Stimulated activated CD8-positive, alpha-beta memory T cell treated with anti-CD3 and anti-CD28 coated beads, Interleukin-2, amount 100 ng/mL, for 48 hours (primary cell): ENCODE measurements at regions not wholly inside any gene's neighbourhood (a gene's known extent, or its start where the extent isn't known, plus 50 kb on each side); places are given as distances from the start of the nearest gene placed in this dataset.
A peak's percentile ranks its signal among the peaks of the same experiment; 100 is the strongest.

ENCODE experiments used
- DNase-seq, 2 donors: peaks; one replicate each; pipeline ENCODE4 v3.0.0-alpha.2; 2020; ENCODE audit warnings: low read depth in 2 of 2

GRCh38 chr2:199707593-199708185 lies 143.3 kb downstream of the FTCDNL1 start:
- no peak for DNase-seq

DNA sequence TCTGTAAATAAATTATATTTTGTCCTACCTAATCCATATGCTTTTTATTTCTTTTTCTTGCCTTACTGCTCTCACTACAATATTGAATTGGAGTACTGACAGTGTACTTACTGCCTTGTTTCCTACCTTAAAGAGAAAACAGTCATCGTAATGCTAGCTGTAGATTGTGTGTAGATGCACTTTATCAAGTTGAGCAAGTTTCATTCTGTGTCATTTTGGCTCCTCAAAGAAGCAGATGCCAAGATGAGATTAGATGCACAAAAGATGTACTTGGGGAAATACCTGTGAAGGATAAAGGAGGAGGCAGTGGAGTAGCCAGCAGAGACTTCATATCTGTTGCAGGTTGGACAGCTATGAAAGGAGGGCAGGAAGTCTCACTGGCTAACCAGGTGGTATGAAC lies 145.5 kb downstream of the FTCDNL1 start:
- DNase-seq: no peak

DNA sequence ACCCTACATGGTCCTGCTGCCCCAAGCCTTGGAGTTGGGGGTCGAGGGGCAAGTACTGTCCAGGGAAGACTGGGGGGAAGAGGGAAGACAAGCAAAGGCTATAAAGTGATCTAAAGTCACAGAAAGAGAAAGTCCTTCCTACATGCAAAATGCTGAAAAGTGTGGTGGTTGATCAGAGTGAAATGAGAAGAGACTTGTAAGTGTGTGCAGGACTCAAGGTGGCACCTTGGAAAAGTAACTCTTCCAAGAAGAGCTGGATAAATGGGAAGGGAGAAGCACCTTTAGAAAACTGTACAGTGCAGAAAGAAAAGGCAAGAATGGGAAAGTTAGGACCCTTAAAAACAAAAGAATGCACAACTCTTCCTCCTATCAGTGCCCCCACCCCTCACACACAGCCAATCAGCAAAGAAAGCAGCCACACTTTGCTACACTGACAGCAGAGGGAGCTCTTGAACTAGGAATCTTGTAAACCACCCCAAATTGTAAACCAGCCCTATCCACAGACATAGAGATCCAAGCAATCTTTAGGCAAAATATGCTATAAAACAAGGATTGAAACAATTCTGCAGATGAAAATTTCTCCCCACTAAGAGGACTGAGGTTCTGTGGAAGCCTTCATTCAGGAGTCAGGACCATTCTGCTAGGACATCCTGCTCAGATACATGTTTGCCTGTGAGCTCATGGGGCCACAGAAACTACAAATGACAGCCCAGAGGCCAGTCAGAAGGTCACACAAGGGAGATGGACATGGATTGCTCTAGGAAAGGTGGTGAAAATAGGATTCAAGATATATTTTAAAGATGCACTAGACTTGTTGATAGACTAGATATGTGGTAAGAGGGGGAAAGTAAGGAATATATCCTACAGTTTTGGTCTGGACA lies 146.4 kb downstream of the FTCDNL1 start:
- no peak for DNase-seq

DNA sequence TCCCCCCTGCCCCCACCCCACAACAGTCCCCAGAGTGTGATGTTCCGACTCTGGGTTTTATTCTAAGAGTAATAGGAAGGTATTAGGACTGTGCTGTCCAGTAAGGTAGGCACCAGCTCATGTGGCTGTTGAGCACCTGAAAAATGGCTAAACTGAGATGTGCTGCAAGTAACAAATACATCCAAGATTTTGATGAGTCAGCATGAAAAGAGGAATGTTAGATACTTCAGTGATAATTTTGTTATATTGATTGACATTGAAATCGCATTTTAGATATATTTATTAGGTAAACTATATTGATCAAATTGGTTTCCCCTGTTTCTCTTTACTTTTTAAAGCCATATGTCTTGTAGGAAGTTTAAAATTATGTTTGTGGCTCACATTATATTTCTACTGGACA lies 147.8 kb downstream of the FTCDNL1 start:
- no peak for DNase-seq

DNA sequence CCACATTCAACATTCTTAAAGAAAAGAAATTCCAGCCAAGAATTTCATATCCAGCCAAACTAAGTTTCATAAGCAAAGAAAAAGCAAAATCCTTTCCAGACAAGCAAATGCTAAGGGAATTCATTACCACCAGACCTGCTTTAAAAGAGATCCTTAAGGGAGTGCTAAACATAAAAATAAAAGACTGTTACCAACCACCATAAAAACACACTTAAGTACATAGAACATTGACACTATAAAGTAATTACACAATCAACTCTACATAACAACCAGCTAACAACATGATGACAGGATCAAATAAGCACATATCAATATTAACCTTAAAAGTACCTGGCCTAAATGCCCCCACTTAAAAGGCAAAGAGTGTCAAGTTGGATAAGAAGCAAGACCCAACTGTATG lies 153.5 kb downstream of the FTCDNL1 start:
- no peak for DNase-seq

DNA sequence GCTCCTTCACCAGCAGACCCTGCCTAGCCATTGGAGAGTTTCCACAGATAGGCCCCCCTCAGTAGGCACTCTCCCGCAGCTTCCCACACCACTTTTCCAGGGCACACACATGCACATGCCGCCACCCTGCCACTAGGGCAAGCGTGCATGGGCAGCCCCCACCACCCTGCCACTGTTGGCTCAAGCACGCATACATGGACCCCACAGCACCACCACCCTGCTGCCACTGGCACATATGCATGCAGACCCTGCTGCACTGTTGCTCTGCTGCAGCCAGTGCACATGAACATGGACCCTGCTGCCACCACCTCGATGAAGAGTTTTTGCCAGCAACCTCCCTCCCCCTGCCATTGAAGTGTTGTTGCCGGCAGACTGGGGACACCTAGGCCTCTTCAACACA lies 154.9 kb downstream of the FTCDNL1 start:
- no peak for DNase-seq

DNA sequence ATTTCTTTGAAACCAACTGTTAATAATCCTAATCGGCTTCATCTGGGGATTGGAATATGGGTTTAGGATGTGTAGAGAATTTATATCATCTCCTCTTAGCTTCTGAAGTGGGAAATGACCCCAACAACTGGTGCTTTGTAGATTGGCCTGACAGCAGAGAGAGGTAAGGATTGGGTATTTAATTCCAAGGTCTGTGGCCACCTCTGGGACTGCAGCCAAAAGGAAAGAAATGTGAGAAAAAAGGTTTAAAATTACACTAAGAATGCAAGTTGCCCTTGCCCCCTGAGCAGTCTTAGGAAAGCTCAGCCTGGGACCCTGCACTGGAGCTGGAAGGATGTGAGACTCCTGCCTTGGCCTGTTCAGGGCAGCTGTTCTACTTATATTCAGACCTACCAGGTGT lies 157.1 kb downstream of the FTCDNL1 start:
- DNase-seq: no peak

GRCh38 chr2:199692489-199692888 lies 158.5 kb downstream of the FTCDNL1 start:
- no peak for DNase-seq

DNA sequence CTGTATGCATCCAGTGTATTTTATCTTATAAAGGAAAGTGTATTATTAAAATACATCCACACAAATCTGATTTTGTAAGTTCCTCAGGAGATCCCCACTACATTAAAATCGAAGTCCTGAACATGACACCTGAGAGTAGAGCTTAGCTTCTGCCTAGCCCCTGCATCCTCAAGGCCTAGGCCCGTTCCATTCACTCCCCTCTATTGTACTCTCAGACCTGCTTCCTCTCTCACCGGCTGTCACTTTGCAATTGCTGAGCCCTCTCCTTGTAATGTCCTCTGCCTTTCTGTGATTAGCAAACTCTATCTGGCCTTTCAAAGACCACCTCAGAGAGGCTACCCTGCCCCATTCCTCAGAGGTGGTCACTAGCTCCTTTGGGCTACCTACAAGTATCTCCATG lies 160.8 kb downstream of the FTCDNL1 start:
- DNase-seq: no peak

GRCh38 chr2:199685669-199686068 lies 165.3 kb downstream of the FTCDNL1 start:
- DNase-seq: no peak

GRCh38 chr2:199684832-199685231 lies 166.2 kb downstream of the FTCDNL1 start:
- DNase-seq: no peak

GRCh38 chr2:199684168-199684567 lies 166.8 kb downstream of the FTCDNL1 start:
- no peak for DNase-seq

DNA sequence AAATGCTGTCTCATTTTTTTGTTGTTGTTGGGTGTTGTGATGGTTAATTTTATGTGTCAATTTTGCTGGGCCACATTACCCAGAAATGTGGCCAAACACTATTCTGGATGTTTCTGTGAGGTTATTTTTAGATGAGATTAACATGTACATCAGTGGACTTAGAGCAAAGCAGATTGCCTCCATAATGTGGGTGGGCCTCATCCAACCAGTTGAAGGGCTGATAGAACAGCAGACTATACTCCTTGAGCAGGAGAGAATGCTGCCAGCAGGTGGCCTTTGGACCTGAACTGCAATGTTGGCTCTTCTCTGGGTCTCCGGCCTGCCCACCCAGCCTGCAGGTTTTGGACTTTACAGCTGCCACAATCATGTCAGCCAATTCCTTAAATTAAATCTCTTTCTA lies 169.0 kb downstream of the FTCDNL1 start:
- DNase-seq: no peak

GRCh38 chr2:199680482-199680881 lies 170.5 kb downstream of the FTCDNL1 start:
- no peak for DNase-seq

DNA sequence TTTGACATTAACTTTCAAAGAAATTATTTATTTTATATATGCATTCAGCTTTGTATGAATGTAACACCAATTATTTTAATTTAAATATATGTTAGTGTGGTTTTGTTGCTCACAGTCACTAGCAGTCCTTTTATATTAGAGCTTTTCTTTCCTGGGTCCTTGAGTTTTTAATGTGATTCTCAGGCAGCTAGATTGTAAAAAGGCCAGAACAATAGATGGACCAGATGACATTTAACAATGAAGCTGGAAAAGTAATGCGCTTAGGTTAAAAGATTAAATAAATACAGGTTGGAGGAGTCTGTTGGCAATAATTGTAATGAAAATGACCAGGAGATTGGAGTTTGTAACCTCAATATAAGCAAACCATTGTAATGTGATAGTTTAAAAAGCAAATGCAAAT lies 171.1 kb downstream of the FTCDNL1 start:
- no peak for DNase-seq

DNA sequence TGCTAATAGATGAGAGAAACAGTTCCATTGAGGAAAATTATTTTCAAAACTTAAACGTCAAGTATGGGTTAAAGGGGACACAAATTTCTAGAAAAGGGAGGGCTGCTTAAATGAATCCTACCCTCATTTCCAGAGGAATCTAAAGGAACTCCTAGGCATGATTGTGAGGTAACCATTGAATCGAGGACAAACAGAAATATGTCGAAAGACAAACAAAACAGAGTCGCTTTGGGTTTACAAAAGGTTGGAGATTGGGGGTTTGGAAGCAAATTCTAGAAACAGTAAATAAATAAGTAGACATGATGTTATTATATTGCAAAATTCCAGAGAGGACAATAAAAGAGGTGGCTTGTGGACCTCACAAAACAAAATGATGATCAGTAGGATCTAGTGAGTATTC lies 173.1 kb downstream of the FTCDNL1 start:
- no peak for DNase-seq

DNA sequence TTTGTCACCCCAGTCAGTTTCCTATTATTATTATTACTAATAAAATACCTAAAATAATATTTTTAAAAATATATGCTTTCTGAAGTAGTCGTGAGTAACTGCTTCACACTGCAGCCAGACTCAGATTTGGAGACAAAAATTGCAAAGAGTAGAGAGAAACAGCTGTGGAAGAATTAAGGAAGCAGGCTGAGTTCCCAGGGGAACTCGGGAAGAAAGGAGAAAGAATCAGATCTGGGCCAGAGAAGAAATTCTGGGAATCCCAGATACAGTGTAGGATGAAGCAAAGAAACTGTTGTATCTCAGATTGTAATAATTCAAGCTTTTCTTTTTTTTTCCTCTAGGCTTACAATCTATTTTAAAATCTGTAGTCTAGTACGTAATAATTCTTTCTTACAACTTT lies 182.3 kb downstream of the FTCDNL1 start:
- no peak for DNase-seq

DNA sequence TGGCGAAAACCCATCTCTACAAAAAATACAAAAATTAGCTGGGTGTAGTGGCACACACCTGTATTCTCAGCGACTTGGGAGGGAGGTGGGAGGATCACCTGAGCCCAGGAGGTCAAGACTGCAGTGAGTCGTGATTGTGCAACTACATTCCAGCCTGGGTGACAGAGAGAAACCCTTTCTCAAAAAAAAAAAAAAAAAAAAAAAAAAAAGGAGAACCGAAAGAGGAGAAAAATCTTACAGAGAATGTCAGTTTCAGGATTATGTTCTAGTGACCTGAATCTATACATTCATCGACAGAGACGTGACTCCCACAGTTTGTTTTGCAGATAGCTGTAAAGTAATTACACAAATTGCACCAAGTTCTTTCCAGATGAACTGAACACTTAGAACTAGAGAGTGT lies 187.8 kb downstream of the FTCDNL1 start:
- no peak for DNase-seq

DNA sequence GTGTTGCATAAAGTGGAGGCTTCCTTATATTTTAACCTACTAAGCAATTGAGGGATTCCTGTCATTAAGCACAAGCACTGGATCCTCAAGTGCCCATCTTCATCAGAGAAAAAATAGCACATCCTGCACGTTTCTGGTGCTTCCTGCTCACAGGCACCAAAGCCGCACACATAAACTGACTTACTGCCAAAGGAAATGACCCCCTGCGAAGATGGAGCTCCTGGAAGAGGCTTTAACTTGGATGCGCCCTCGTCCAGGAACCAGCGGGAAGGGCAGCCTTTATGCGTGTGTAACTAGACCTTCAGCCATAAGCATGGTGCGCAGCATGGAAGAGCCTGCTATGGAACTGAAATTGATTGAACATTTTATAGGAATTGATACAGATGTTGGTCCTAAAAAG lies 188.7 kb downstream of the FTCDNL1 start:
- no peak for DNase-seq

GRCh38 chr2:199660167-199660566 lies 190.8 kb downstream of the FTCDNL1 start:
- DNase-seq: no peak

GRCh38 chr2:199659207-199659606 lies 191.8 kb downstream of the FTCDNL1 start:
- peak in 1 of 2 donors; percentile 6 for DNase-seq

DNA sequence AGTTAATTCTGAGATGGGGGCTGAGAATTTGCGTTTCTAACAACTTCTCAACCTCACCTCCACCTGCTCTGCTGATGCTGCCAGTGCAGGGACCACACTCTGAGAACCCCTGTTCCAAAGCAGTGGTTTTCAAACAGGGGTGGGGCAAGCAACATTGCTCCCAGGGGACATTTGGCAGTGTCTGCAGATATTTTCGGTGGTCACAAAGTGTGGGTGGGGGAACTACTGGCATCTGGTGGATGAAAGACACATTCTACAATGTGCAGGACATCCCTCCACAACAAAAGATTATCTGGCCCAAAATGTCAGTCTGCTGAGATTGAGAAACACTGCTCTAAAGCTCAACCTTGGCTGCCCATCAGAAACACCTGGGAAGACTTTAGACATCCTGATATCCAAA lies 188.7 kb upstream of the SATB2 start:
- no peak for DNase-seq

- no peak for DNase-seq
These were observed 173.4 kb upstream of the SATB2 start for GRCh38 chr2:199631129-199631528.

DNA sequence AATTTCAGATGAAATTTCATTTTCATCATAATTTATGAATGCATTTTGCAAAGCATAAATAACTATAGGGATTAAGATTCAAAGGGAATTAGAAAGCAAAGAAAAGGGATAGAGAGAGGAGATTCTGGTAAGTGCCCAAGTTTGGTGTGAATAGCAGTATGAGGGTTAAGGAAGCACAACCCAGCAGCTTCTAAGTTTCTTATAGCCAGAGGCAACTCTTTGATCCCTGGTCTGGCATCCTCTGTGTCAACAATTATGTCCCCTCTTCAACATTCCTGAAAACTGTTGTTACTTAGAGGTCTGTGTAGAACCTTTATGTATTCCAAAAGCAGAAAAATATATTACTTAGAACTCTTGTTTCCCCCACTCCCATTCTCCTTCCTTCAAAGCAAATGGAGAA lies 171.6 kb upstream of the SATB2 start:
- DNase-seq: no peak
